T-helper 2 cell treated with Interferon-gamma antibody and Interleukin-4, amounts not matched to agents 5 μg/mL and 100 μg/mL, for 36 hours (primary cell): ENCODE measurements at regions not wholly inside any gene's neighbourhood (a gene's known extent, or its start where the extent isn't known, plus 50 kb on each side); places are given as distances from the start of the nearest gene placed in this dataset.

Source experiments
- DNase-seq: peaks from one replicate; pipeline ENCODE4 v3.0.0; 2021; ENCODE audit warnings: low spot score
- H3K27ac Mint-ChIP-seq: one replicate; pipeline ENCODE4 v1.8.0; 2021; ENCODE audit warnings: mild to moderate bottlenecking, mixed read lengths
- H3K27me3 Mint-ChIP-seq: one replicate; pipeline ENCODE4 v1.8.0; 2021; ENCODE audit warnings: low read depth, mixed read lengths
- H3K36me3 Mint-ChIP-seq: one replicate; pipeline ENCODE4 v1.8.0; 2021; ENCODE audit warnings: low read depth, mixed read lengths
- H3K4me1 Mint-ChIP-seq: one replicate; pipeline ENCODE4 v1.8.0; 2021; ENCODE audit warnings: low read depth, mixed read lengths
- H3K4me3 Mint-ChIP-seq: one replicate; pipeline ENCODE4 v1.8.0; 2022; ENCODE audit warnings: mild to moderate bottlenecking, moderate library complexity, mixed read lengths
- H3K9me3 Mint-ChIP-seq: one replicate; pipeline ENCODE4 v1.8.0; 2021; ENCODE audit warnings: mixed read lengths

GRCh38 chr4:67152976-67153375, 392.3 kb downstream of the CENPC start:
- no peak overlapping the region for H3K27ac Mint-ChIP-seq
- no peak overlapping the region for H3K4me3 Mint-ChIP-seq
- no peak for DNase-seq
- H3K9me3 Mint-ChIP-seq: no peaks in the 10 kb centered on the region
- no peaks in the 10 kb centered on the region for H3K36me3 Mint-ChIP-seq
- no peaks in the 10 kb centered on the region for H3K27me3 Mint-ChIP-seq
- no peaks in the 10 kb centered on the region for H3K4me1 Mint-ChIP-seq

- Mint-ChIP-seq H3K36me3 (no peaks in the 10 kb centered on the region), H3K27me3 (no peaks in the 10 kb centered on the region), H3K4me1 (no peaks in the 10 kb centered on the region), H3K9me3 (no peaks in the 10 kb centered on the region), H3K4me3 (no peak overlapping the region), H3K27ac (no peak overlapping the region)
- DNase-seq: no peak
These were observed 393.6 kb downstream of the CENPC start for GRCh38 chr4:67151376-67152343.

- Mint-ChIP-seq H3K4me3 (no peak overlapping the region), H3K27ac (no peak overlapping the region), H3K4me1 (no peaks in the 10 kb centered on the region), H3K9me3 (no peaks in the 10 kb centered on the region), H3K27me3 (no peaks in the 10 kb centered on the region), H3K36me3 (no peaks in the 10 kb centered on the region)
- no peak for DNase-seq
These were observed 403.7 kb downstream of the CENPC start for GRCh38 chr4:67141586-67141985.

- peaks cover 4% of the 10 kb centered on the region for H3K9me3 Mint-ChIP-seq
- H3K27me3 Mint-ChIP-seq: no peaks in the 10 kb centered on the region
- H3K4me1 Mint-ChIP-seq: peaks cover 2% of the 10 kb centered on the region
- H3K27ac Mint-ChIP-seq: no peak overlapping the region
- no peak for DNase-seq
- no peaks in the 10 kb centered on the region for H3K36me3 Mint-ChIP-seq
- no peak overlapping the region for H3K4me3 Mint-ChIP-seq
These were observed 410.7 kb downstream of the CENPC start for GRCh38 chr4:67134616-67135015.

GRCh38 chr4:67133162-67133561, 412.1 kb downstream of the CENPC start:
- peaks cover 4% of the 10 kb centered on the region for H3K9me3 Mint-ChIP-seq
- no peak for DNase-seq
- H3K27ac Mint-ChIP-seq: no peak overlapping the region
- H3K27me3 Mint-ChIP-seq: no peaks in the 10 kb centered on the region
- H3K4me1 Mint-ChIP-seq: peaks cover 2% of the 10 kb centered on the region
- H3K36me3 Mint-ChIP-seq: no peaks in the 10 kb centered on the region
- no peak overlapping the region for H3K4me3 Mint-ChIP-seq

- peaks cover 2% of the 10 kb centered on the region for H3K4me1 Mint-ChIP-seq
- no peak overlapping the region for H3K27ac Mint-ChIP-seq
- H3K9me3 Mint-ChIP-seq: peaks cover 4% of the 10 kb centered on the region
- no peaks in the 10 kb centered on the region for H3K27me3 Mint-ChIP-seq
- no peak overlapping the region for H3K4me3 Mint-ChIP-seq
- H3K36me3 Mint-ChIP-seq: no peaks in the 10 kb centered on the region
- DNase-seq: no peak
These were observed 414.1 kb downstream of the CENPC start for GRCh38 chr4:67131224-67131623.

- Mint-ChIP-seq H3K4me1 (peaks cover 2% of the 10 kb centered on the region), H3K36me3 (no peaks in the 10 kb centered on the region), H3K9me3 (peaks cover 4% of the 10 kb centered on the region), H3K4me3 (no peak overlapping the region), H3K27ac (no peak overlapping the region), H3K27me3 (no peaks in the 10 kb centered on the region)
- no peak for DNase-seq
These were observed 414.9 kb downstream of the CENPC start for GRCh38 chr4:67130411-67130810.

- no peak overlapping the region for H3K4me3 Mint-ChIP-seq
- no peaks in the 10 kb centered on the region for H3K36me3 Mint-ChIP-seq
- H3K4me1 Mint-ChIP-seq: peaks cover 2% of the 10 kb centered on the region
- no peaks in the 10 kb centered on the region for H3K9me3 Mint-ChIP-seq
- no peak for DNase-seq
- H3K27me3 Mint-ChIP-seq: no peaks in the 10 kb centered on the region
- no peak overlapping the region for H3K27ac Mint-ChIP-seq
These were observed 418.7 kb downstream of the CENPC start for GRCh38 chr4:67126570-67126969.

GRCh38 chr4:67125636-67126514, 419.4 kb downstream of the CENPC start:
- Mint-ChIP-seq H3K27me3 (no peaks in the 10 kb centered on the region), H3K4me1 (no peaks in the 10 kb centered on the region), H3K9me3 (no peaks in the 10 kb centered on the region), H3K4me3 (no peak overlapping the region), H3K27ac (no peak overlapping the region), H3K36me3 (no peaks in the 10 kb centered on the region)
- DNase-seq: no peak

GRCh38 chr4:67124716-67125115, 420.6 kb downstream of the CENPC start:
- no peak overlapping the region for H3K27ac Mint-ChIP-seq
- no peaks in the 10 kb centered on the region for H3K27me3 Mint-ChIP-seq
- no peaks in the 10 kb centered on the region for H3K4me1 Mint-ChIP-seq
- no peaks in the 10 kb centered on the region for H3K36me3 Mint-ChIP-seq
- no peaks in the 10 kb centered on the region for H3K9me3 Mint-ChIP-seq
- no peak overlapping the region for H3K4me3 Mint-ChIP-seq
- DNase-seq: no peak

GRCh38 chr4:67122029-67122428, 423.3 kb downstream of the CENPC start:
- H3K36me3 Mint-ChIP-seq: no peaks in the 10 kb centered on the region
- no peak for DNase-seq

GRCh38 chr4:67120369-67120768, 424.9 kb downstream of the CENPC start:
- Mint-ChIP-seq H3K36me3 (no peaks in the 10 kb centered on the region), H3K27ac (no peak overlapping the region), H3K4me3 (no peak overlapping the region), H3K4me1 (no peaks in the 10 kb centered on the region), H3K27me3 (no peaks in the 10 kb centered on the region), H3K9me3 (no peaks in the 10 kb centered on the region)
- DNase-seq: no peak

More at GRCh38 chr4:67122029-67122428, 423.3 kb downstream of the CENPC start:
- Mint-ChIP-seq H3K4me3 (no peak overlapping the region), H3K27ac (no peak overlapping the region), H3K4me1 (no peaks in the 10 kb centered on the region), H3K27me3 (no peaks in the 10 kb centered on the region), H3K9me3 (no peaks in the 10 kb centered on the region)

GRCh38 chr4:67109276-67109675, 436.0 kb downstream of the CENPC start:
- Mint-ChIP-seq H3K4me3 (no peak overlapping the region), H3K27me3 (no peaks in the 10 kb centered on the region), H3K9me3 (no peaks in the 10 kb centered on the region), H3K36me3 (no peaks in the 10 kb centered on the region), H3K4me1 (no peaks in the 10 kb centered on the region), H3K27ac (no peak overlapping the region)
- no peak for DNase-seq

- no peak for DNase-seq
- H3K27ac Mint-ChIP-seq: no peak overlapping the region
- no peak overlapping the region for H3K4me3 Mint-ChIP-seq
- no peaks in the 10 kb centered on the region for H3K4me1 Mint-ChIP-seq
- no peaks in the 10 kb centered on the region for H3K27me3 Mint-ChIP-seq
- H3K9me3 Mint-ChIP-seq: no peaks in the 10 kb centered on the region
- no peaks in the 10 kb centered on the region for H3K36me3 Mint-ChIP-seq
These were observed 438.3 kb downstream of the CENPC start for GRCh38 chr4:67106861-67107460.
